Neural cell (in vitro differentiated cells): ENCODE measurements at regions not wholly inside any gene's neighbourhood (a gene's known extent, or its start where the extent isn't known, plus 50 kb on each side); places are given as distances from the start of the nearest gene placed in this dataset.

ENCODE experiments used
- EP300 ChIP-seq: fragments of 450-650 bp; conservative IDR thresholded peaks from 2 replicates; pipeline ENCODE4 v1.6.1; 2014; ENCODE audit warnings: antibody characterized with exemption, mild to moderate bottlenecking, moderate library complexity; ENCODE audit not compliant: poor library complexity, severe bottlenecking
- EZH2 ChIP-seq: fragments of 200-600, 300-800 bp; shearing (Covaris generic), sonication (generic); IDR thresholded peaks from 2 replicates; pipeline ENCODE4 v1.6.1; 2014; ENCODE audit warnings: antibody characterized with exemption, low read length, borderline replicate concordance, mild to moderate bottlenecking; ENCODE audit not compliant: insufficient read depth, poor library complexity, severe bottlenecking
- MXI1 ChIP-seq: fragments of 450-650 bp; conservative IDR thresholded peaks from 2 replicates; pipeline ENCODE4 v1.6.1; 2014; ENCODE audit warnings: antibody characterized with exemption, mild to moderate bottlenecking; ENCODE audit not compliant: poor library complexity, severe bottlenecking
- POLR2AphosphoS5 ChIP-seq: IDR thresholded peaks from 2 replicates; pipeline ENCODE4 v1.6.1; 2012
- RAD21 ChIP-seq: fragments of 450-650 bp; conservative IDR thresholded peaks from 2 replicates; pipeline ENCODE4 v1.6.1; 2014; ENCODE audit warnings: antibody characterized with exemption, mild to moderate bottlenecking, moderate library complexity
- REST ChIP-seq: IDR thresholded peaks from 2 replicates; pipeline ENCODE4 v1.6.1; 2012; ENCODE audit warnings: borderline replicate concordance
- TAF1 ChIP-seq: IDR thresholded peaks from 2 replicates; pipeline ENCODE4 v1.6.1; 2012; ENCODE audit warnings: low read depth
- TF ChIP-seq, protein P1 (sequence below): fragments of 450-650 bp; IDR thresholded peaks from 2 replicates; pipeline ENCODE4 v1.5.1; 2014; ENCODE audit warnings: antibody characterized with exemption, mild to moderate bottlenecking, moderate library complexity; ENCODE audit not compliant: poor library complexity, severe bottlenecking

GRCh38 chr12:105658389-105658788 is 327.9 kb downstream of the C12orf75 start:
- TF ChIP-seq EZH2 = no peak
- TF ChIP-seq POLR2AphosphoS5 = no peak
- TF ChIP-seq, protein P1, sequence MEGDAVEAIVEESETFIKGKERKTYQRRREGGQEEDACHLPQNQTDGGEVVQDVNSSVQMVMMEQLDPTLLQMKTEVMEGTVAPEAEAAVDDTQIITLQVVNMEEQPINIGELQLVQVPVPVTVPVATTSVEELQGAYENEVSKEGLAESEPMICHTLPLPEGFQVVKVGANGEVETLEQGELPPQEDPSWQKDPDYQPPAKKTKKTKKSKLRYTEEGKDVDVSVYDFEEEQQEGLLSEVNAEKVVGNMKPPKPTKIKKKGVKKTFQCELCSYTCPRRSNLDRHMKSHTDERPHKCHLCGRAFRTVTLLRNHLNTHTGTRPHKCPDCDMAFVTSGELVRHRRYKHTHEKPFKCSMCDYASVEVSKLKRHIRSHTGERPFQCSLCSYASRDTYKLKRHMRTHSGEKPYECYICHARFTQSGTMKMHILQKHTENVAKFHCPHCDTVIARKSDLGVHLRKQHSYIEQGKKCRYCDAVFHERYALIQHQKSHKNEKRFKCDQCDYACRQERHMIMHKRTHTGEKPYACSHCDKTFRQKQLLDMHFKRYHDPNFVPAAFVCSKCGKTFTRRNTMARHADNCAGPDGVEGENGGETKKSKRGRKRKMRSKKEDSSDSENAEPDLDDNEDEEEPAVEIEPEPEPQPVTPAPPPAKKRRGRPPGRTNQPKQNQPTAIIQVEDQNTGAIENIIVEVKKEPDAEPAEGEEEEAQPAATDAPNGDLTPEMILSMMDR = no peak
- no peak for TF ChIP-seq RAD21
- TF ChIP-seq REST = no peak
- no peak for TF ChIP-seq MXI1
- no peak for TF ChIP-seq TAF1
- no peak for TF ChIP-seq EP300
